GM12878 (cell line): ENCODE measurements at regions not wholly inside any gene's neighbourhood (a gene's known extent, or its start where the extent isn't known, plus 50 kb on each side); places are given as distances from the start of the nearest gene placed in this dataset.

ENCODE experiments used
- ATF7 ChIP-seq: fragments of 450-650 bp; IDR thresholded peaks from 2 replicates; pipeline ENCODE4 v1.6.1; 2016; ENCODE audit warnings: low read depth, mild to moderate bottlenecking
- CREB1 ChIP-seq: IDR thresholded peaks from 2 replicates; pipeline ENCODE4 v1.6.1; 2012; ENCODE audit warnings: low read depth, mild to moderate bottlenecking, inconsistent platforms
- CTCF ChIP-seq, 3 experiments: IDR thresholded peaks in 2 of 3; conservative IDR thresholded peaks in 1 of 3; 2 replicates each; pipeline ENCODE4 v1.5.1; 2011; ENCODE audit warnings: low read depth in 3 of 3, low read length in 3 of 3, mild to moderate bottlenecking in 3 of 3, control low read depth in 2 of 3, moderate library complexity in 2 of 3, inconsistent platforms in 1 of 3, mixed read lengths in 1 of 3; ENCODE audit not compliant: control insufficient read depth in 2 of 3, insufficient read depth in 1 of 3; ENCODE audit errors: extremely low read depth in 1 of 3
- EZH2 ChIP-seq: IDR thresholded peaks from 2 replicates; pipeline ENCODE4 v1.6.1; 2012; ENCODE audit warnings: low read depth, mild to moderate bottlenecking, control low read depth, inconsistent platforms, low read length, borderline replicate concordance; ENCODE audit not compliant: control insufficient read depth
- JUND ChIP-seq: IDR thresholded peaks from 2 replicates; pipeline ENCODE4 v1.6.1; 2012; ENCODE audit warnings: low read depth, mild to moderate bottlenecking, low read length, improper control_type of control experiment, moderate library complexity
- YBX1 ChIP-seq: fragments of 450-650 bp; IDR thresholded peaks from 2 replicates; pipeline ENCODE4 v1.6.1; 2016; ENCODE audit warnings: antibody characterized with exemption
- ZBTB40 ChIP-seq: fragments of 450-650 bp; IDR thresholded peaks from 2 replicates; pipeline ENCODE4 v1.6.1; 2016; ENCODE audit warnings: mild to moderate bottlenecking, moderate library complexity, borderline replicate concordance

GRCh38 chr4:132540797-132541196 is 608.3 kb upstream of the PCDH10 start:
- no peak for TF ChIP-seq ZBTB40
- TF ChIP-seq CTCF (IDR thresholded peaks at IDR 0.05 in 2 of 3, conservative IDR thresholded peaks at IDR 0.05 in 1 of 3; ENCODE audit: control insufficient read depth in 2 of 3, extremely low read depth in 1 of 3, insufficient read depth in 1 of 3, low read depth in 3 of 3, low read length in 3 of 3), result no peak
- TF ChIP-seq YBX1, result no peak
- TF ChIP-seq CREB1, result no peak
- TF ChIP-seq ATF7, result no peak
- no peak for TF ChIP-seq EZH2
- no peak for TF ChIP-seq JUND
